Kidney glomerular epithelial cell (primary cell): ENCODE measurements at regions not wholly inside any gene's neighbourhood (a gene's known extent, or its start where the extent isn't known, plus 50 kb on each side); places are given as distances from the start of the nearest gene placed in this dataset.
"Not testable (repeated sequence)": the region's sequence is repeated elsewhere in the genome, so short reads cannot be mapped to it uniquely, and the experiment has no call there.

Experiments
- DNase-seq: peaks from one replicate; lab custom pipeline; 2025; lab: John Stamatoyannopoulos, UW

DNA sequence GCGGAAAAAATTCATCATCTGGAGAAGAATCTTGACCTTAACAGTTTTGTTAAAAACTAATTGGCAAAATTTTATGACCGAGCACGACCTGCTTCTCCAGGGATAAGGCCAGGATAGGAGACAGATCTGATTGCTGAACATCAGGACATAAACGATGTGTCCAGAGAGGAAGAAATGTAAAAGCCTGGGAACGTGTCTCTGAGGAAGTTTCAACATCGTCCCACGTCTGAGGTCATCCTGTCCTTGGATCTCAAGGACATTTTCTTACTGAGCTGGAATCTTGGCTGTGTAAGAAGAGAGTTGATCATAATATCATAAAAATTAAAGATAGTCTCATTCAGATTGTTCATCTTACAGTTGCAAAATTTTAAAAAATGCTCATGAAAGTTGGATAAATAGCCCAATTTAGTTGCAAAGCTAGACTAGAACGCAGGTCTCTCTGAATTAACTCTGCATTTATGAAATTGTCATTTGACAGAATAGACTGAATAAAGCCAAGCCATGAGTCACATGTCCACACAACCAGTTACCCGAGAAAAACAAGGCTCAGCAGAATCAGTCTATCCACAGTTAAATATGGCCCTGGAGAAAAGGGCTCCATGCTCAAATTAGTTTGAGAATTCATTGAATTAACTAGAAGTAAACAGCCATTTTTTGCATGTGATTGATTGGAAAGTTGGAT is 120.0 kb upstream of the EGFR start:
- DNase-seq, result no peak

DNA sequence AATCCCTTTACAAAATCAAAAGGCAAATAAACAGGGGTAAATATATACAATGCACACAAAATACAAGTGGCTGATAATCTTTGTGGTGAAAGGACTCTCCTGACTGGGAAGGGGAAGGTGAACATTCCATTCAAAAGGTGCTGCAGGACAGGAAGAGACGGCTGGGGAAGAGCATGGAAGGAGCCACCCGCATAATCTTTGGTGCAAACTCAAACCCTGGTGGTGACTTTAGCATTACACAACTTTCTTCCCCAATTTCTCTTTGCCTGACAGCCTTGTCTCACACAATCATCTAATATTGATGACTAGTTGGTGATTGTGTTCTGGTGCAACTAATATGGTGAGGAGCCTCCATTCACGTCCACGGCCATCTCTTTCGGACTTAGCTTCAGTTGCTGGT is 117.0 kb upstream of the EGFR start:
- DNase-seq, result no peak

DNA sequence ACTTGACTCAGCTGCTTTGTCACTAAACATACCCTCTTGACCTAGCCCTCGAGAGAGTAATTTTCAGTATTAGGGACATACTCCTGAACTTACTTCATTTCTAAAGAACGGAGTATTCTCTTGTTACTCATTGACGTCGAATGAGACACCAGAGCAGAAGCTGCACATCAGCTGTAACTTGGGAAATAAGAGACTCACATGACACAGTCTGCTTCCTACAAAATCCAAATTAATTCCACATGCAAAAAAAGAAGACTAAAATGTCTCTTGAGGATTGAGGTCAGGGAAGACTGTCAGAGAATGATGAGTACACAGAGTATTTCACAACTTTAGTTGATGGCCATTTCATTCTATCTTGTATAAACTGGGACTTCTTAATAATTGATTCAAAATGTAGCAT is 114.7 kb upstream of the EGFR start:
- peak; percentile 3 for DNase-seq

DNA sequence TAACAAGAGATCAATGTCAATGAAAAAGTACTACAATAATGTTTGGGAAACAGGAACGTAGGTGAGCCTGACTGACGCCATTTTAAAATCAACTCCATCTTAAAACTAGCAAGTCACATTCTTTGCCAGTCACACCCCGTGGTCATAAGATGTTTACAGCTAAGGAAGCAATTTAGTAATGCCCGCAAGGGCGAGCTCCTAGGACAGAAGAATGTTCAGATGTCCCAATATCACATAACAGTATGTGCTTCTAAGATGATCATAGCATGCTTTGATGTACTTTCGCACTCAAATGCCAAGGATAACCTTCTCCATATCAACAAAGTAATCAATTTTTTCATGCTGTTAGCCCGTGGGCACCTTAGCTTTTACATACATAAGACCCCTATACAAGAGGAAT is 113.8 kb upstream of the EGFR start:
- no peak for DNase-seq

DNA sequence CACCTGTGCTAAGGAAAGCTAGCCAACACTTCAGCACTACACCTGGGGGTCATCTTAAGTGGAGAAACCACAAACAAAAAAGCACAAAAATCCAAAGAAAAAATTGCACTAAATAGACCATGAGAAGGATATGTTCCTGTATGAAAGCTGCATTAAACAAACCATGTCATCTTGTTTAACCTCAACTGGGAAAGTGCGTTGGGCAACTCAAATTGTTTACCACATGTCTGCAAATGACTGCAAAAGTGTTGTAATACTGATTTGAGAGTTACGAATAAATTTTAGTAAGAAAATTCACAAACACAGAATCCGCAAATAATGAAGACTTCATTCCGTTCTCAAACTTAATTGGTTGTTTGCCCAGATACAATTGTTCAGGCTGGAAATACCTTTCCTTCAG is 111.9 kb upstream of the EGFR start:
- no peak for DNase-seq

DNA sequence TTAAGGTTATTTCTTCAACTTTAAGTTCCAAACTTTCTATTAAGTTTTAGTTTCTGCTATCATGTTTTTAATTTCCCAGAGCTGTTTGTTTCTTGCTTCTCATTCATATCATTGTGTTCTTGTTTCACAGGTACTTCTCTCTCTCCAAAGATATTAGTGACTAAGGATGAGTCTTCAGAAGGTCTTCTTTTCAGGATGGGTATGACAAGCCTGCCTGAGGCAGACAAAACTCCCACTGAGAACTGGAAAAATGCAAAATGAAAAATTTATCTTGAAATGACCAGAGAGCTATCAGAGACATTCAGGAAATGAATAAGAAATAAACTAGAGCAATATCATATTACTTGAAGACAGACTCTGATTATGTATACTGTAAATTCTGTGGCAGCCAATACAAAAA is 110.8 kb upstream of the EGFR start:
- DNase-seq, result no peak

DNA sequence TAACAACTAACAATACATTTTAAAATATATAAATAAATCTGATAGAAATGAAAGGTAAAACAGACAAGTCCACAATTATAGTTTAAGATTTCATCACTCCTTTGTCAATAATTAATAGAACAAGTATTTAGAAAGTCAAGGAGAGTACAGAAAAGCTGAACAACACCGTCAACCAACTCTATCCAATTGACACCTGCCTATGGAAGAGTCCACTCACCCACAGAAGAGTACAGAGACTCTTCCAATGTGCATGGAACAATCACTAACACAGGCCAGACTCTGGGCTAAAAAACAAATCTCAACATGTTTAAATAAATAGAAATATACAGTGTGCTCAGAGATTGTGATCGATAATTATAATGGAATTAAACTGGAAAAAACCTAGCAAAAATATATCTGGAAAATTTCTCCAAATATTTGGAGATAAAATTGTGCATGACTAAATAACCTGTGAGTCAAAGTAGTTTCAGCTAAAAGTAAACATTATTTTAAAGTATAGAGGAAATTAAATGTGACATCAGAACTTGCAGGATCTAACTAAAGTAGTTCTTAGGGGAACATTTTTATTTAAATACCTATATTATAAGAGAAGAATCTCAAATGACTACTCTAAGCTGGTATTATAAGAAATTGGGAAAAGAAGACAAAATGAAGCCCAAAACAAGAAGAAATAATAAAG is 109.9 kb upstream of the EGFR start:
- DNase-seq, result no peak

DNA sequence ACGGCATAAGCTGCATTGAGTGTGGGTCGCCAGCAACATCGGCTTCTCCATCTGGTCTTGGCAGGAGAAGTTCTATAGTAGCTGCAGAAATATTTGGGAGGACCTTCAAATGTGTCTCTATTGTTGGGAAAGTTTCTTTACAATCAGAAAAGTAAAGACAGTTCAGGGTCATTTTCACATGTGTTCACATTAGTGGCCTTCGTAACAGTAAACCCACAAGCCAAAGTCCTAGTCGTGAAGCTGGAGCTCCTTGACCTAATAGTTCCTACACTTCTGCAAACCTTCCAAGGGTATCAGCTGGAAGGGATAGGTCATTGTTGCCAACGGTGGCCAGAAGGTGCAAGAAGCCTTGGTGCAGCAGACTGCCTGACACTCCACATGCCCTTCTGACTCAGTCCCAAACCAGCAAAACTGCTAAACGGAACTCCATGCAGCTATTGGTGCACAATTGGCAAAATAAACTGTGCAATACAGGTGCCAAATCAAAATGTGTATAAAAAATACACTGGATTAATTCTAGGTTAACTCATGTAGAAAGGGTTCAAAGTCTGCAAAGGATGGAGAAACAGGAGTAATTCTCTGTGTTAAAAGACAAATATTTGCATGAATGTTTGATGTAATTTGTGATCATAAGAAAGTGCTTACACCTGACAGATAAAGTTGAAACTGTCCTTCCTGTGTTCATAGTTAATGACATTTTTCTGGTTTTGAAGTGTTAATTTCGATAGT is 102.8 kb upstream of the EGFR start:
- DNase-seq, result no peak

DNA sequence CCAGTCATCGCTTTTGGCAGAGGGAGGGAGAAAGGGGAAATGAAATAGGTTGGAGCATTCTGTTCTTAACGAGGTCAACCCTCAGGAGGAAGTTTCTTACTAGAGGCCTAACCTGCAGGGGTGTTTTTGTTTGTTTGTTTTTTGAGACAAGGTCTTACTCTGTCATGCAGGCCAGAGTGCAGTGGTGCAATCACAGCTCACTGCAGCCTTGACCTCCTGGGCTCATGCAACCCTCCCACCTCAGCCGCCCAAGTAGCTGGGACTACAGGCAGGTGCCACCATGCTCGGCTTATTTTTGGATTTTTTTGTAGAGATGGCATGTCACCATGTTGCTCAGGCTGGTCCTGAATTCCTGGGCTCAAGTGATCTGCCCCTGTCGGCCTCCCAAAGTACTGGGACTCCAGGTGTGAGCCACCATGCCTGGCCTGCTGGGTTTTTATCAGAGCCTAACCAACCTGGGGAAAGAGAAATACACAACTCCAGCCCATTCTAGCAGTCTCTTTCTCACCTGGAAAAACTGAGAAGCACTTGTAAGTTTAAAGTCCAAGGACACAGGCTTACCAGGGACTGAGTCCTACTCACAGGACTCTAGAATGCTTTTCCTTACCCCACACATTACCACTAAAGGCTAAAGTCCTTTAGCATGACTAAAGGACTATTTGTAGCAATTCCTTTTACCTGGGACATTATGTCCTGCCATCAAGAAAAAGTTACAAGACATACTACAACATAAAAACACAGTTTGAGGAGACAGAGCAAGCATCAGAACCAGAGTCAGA is 101.0 kb upstream of the EGFR start:
- DNase-seq, result no peak

DNA sequence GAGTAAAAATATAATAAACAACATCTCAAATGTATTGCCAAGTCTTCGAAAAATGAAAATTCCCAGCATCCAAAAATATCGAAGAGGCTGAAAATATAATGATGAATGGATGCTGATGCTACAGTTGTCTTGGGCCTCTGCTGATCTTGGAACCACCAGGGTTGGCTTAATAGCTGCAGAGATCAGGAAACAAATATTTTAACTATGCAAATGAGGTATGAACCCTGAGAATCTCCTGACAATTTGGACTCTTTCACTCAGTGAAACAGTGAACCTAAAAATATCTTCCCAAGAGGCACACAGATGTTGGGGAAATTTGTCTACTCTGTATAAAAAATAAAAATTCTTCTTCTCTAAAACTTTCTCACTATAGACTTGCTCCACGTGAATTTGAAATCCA is 97.7 kb upstream of the EGFR start:
- no peak for DNase-seq

DNA sequence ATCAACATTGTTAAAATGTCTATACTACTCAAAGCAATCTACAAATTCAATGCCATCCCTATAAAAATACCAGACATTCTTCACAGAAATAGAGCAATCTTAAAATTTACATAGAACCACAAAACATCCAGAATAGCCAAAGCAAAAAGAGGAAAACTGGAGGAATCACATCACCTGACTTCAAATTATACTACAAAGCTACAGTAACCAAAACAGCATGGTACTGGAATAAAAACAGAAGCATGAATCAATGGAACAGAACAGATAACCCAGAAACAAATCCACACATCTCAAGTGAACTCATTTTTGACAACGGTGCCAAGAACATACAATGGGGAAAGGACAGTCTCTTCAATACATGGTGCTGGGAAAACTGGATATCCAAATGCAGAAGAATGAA is 87.3 kb upstream of the EGFR start:
- DNase-seq, result no peak

DNA sequence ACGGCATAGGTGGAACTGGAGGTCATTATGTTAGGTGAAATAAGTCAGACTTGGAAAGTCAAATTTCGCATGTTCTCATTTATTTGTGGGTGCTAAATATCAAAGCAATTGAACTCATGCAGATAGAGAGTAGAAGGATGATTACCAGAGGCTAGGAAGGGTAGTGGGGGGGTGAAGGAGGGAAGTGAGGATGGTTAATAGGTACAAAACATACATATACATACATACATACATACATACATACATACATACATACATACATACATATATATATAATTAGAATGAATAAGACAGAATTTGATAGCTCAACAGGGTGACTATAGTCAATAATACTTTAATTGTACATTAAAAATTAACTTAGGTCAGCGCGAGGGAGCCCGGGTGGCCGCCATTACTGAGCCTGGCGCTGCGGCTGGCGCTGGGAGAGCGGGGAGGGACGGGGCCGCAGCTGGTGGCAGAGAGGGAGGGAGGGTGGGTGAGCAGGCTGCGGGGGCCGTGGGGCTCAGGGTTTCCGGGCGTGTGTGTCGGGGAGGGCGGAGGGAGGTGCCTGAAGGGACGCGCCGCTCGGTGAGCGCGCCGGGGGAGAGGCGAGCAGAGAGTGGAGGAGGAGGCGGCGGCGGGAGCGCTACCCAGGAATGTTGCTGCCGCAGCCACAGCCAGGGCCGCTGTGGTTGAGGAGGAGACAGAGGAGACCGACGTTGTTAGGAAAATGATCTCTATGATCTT is 85.8 kb upstream of the EGFR start:
- DNase-seq, result peak; percentile 64

DNA sequence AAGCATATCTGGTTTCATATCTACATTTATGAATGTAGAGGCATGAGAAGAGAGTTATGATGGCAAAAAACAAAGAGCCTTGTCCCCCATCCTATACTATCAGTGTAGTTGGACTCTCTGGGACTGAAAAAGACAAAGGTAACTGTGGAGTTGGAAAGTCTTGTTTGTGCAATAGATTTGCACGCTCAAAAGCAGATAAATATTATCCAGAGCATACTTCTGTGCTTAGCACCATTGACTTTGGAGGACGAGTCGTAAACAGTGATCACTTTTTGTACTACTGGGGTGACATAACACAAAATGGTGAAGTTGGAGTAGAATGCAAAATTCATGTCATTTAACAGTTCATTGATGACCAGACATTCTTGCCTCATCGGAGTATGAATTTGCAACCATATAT is 85.2 kb upstream of the EGFR start:
- no peak for DNase-seq

DNA sequence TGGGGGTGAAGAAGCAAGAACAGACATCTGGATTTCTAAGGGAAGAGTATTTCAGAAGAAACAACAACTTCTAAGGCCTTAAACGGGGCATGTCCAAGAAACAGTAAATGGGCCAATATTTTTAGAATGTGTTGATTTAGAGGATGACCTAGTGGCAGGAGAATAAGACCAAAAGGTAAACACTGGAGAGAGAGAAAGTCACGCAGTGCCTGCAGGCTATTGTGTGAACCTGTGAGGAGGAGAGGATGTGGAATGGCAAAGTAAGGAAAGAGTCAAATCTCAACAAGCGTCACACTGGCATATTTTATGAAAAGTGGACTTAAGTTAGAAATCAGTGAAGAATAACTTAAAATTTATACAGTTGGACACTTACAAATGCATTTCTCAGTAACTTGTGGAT is 78.1 kb upstream of the EGFR start:
- DNase-seq, result no peak

DNA sequence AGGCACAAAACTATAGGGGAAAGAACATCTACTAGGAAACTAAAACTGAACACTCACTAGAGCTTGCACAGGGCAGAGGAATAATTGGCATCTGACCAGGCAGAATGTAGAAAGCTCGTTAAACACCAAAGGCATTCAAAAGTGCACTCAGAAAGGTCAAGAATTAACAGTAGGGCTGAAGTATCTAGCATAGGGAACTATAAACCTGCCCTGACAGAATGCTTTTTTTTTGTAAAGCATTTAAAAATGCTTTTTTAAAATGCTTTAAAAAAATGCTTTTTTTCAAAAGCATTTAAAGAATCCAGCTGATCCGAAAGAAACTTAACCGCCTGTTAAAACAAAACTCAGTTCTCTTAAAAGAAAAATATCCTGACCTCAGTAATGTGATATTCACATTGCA is 74.6 kb upstream of the EGFR start:
- peak; percentile 11 for DNase-seq

DNA sequence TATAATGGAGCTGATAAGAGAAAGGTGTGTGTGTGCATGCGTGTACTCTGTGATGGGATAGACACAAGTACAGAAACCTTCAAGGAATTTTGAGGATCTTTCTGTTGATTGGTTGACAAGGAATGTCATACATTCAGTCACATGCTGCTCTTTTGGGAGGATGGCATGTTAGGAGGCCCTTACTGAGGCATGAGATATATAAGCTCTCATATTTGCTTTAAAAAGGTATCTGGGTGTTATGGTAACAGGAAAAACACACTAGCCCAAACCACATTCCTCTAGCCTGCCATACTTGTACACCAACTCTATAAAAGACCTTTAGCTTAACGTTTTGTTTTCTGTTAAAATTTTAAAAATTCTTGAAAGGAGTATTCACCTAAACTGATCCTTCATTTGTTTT is 72.5 kb upstream of the EGFR start:
- DNase-seq, result no peak

DNA sequence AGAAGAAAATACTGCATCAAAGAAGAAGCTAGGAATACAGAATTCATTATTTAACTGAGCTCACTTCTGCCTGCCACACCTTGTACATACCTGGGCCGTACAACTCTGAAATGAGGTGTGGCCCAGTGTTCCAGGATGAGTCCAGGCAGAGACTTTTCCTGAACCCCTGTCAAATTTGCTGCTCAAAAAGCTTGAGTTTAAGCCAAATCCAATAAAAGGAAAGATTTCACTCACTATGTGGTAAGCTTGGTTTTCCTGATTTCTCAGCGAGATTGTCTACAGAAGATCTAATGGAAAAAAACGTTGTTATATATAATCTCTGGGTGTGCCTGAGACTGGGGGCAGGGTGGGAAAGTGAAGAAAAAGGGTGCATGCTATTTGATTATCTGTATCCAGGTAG is 72.1 kb upstream of the EGFR start:
- no peak for DNase-seq

DNA sequence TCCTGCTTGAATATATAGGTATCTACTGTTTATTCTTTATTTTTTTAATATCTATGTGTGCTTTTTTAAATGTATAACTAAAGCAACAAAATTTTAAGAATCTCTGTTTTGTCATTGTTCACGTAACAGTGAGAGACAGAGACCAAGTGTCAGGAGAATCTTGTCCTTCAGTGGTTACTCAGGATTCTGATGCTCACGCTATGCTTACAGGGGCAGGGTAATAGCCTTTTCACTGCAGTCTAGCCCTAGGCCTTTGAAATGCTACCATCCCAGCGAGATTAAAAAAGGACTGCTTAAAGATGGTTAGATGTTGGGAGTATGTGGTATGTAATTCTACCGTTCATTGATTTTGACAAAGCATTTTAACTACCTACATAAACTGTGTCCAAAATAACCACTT is 71.6 kb upstream of the EGFR start:
- DNase-seq, result no peak

DNA sequence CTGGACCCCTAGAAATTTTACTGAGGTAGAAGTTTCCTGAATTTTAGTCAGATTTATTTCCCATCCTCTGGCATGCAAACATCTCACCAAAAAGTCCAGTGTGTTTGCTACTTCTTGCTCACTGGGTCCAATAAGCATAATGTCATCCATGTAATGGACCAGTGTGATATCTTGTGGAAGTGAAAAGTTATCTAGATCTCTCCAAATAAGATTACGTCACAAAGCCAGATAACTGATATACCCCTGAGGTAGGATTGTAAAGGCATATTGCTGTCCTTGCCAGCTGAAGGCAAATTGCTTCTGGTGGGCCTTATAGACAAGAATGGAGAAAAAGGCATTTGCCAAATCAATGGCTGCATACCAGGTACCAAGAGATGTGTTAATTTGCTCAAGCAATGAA is 69.3 kb upstream of the EGFR start:
- DNase-seq, result not testable (repeated sequence)

DNA sequence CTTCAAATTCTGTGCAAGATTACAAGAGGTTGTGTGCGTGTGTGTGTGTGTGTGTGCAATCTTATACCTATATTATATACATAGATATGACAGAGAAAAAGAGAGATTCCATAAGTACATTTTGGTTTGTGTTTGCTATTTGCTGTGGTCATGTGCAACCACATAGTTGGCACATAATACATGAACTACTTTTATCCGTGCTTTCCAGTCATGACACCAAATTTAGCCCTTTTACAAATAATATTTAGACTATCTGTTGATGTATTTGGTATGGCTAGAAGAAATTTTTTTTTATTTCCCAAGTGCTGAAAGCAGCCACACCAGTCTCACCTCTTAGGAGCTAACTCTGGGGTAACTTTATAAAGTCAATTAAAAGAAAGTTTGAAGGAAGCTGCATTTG is 63.5 kb upstream of the EGFR start:
- no peak for DNase-seq

DNA sequence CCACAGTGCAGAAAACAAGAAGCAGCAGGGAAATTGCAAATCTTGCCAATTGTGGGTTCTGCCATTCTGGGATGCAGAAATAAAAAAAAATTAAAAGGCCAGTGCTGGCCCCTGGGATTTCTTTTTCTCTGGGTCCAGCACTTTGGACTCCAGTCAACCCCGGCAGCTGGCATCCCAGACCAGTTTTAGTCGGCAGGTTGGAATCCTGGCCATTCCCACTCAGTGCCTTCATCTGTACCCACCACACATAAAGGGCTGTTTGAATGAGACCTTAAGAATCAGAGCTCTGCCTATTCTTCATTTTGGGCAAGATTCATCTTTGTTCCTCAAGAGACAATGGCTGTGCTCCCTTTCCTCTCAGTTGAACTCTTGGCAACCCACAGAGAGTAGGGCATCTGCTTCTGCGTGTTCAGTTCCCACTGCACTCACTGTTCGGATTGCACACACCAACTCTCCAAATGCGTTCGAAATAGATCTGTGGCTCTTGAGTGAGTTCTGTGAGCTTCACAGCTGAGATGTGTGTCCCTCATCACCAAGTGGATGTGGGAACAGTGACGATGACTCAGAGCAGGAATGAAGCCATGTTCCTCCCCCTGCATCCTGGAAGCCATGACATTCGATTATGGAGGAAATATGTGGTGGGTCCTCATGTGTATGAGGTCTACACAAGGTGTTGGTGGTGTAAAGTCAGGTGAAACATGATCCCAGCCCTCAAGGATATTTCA is 63.0 kb upstream of the EGFR start:
- DNase-seq, result no peak
